H1 (cell line): ENCODE measurements at regions not wholly inside any gene's neighbourhood (a gene's known extent, or its start where the extent isn't known, plus 50 kb on each side); places are given as distances from the start of the nearest gene placed in this dataset.

Experiments
- CTCF ChIA-PET: fragments of 300-600 bp; sonication (Branson Sonifier 250); formaldehyde crosslinking; loops from one replicate; lab custom pipeline; 2021; ENCODE audit not compliant: partially characterized antibody; lab: Charles Lee
- POLR2A ChIA-PET: fragments of 300-600 bp; sonication (Branson Sonifier 250); formaldehyde crosslinking; loops from one replicate; lab custom pipeline; 2021; ENCODE audit warnings: inconsistent platforms; ENCODE audit not compliant: partially characterized antibody; lab: Charles Lee
- DNase-seq, 2 experiments: peaks; one replicate each; pipeline versions ENCODE4 v3.0.0 to v3.0.0-alpha.2; 2010 to 2022; ENCODE audit warnings: low spot score in 2 of 2, low read depth in 1 of 2, mixed read lengths in 1 of 2
- FAIRE-seq: peaks from 2 replicates; lab custom pipeline; 2011; peaks lifted over from hg19 to GRCh38; lab: Jason Lieb, UNC
- H2AFZ ChIP-seq: 2 replicates; pipeline ENCODE4 v1.8.1; 2012; ENCODE audit warnings: low read length, inconsistent platforms
- H2AK5ac ChIP-seq: 2 replicates; pipeline ENCODE4 v1.6.1; 2013; ENCODE audit warnings: low read depth, low read length
- H2BK120ac ChIP-seq: replicated peaks from 2 replicates; pipeline ENCODE3; 2013; ENCODE audit warnings: low read depth, low read length, inconsistent platforms
- H2BK12ac ChIP-seq: 2 replicates; pipeline ENCODE4 v1.6.1; 2013; ENCODE audit warnings: low read depth, low read length
- H2BK15ac ChIP-seq: 2 replicates; pipeline ENCODE4 v1.6.1; 2013; ENCODE audit warnings: low read length
- H2BK20ac ChIP-seq: 2 replicates; pipeline ENCODE4 v1.6.1; 2013; ENCODE audit warnings: low read length
- H2BK5ac ChIP-seq: 2 replicates; pipeline ENCODE4 v1.6.1; 2013; ENCODE audit warnings: low read depth, low read length
- H3K14ac ChIP-seq: 2 replicates; pipeline ENCODE4 v1.6.1; 2013; ENCODE audit warnings: inconsistent platforms; ENCODE audit not compliant: insufficient read length
- H3K18ac ChIP-seq: 2 replicates; pipeline ENCODE4 v1.6.1; 2013; ENCODE audit warnings: low read length; ENCODE audit errors: extremely low read depth
- H3K23ac ChIP-seq: 2 replicates; pipeline ENCODE4 v1.6.1; 2013; ENCODE audit warnings: inconsistent platforms; ENCODE audit not compliant: insufficient read length
- H3K23me2 ChIP-seq: 2 replicates; pipeline ENCODE4 v1.6.1; 2013; ENCODE audit warnings: low read depth, low read length
- H3K27ac ChIP-seq: 2 replicates; pipeline ENCODE4 v1.6.1; 2011; ENCODE audit warnings: low read depth, low read length, inconsistent platforms
- H3K27me3 ChIP-seq, 4 experiments: replicated peaks in 1 of 4; 1 replicate in 1 of 4; 2 replicates in 3 of 4; pipeline versions ENCODE4 v1.6.1 to v1.8.1; 2011 to 2013; ENCODE audit warnings: low read length in 3 of 4, mild to moderate bottlenecking in 3 of 4, inconsistent platforms in 2 of 4, mixed read lengths in 2 of 4, moderate library complexity in 1 of 4; ENCODE audit not compliant: control insufficient read depth in 3 of 4, insufficient read depth in 3 of 4; ENCODE audit errors: extremely low read depth in 1 of 4
- H3K36me3 ChIP-seq, 4 experiments: 2 replicates each; pipeline versions ENCODE4 v1.6.1 to v1.8.1; 2011 to 2013; ENCODE audit warnings: mild to moderate bottlenecking in 4 of 4, low read length in 3 of 4, moderate library complexity in 2 of 4, control low read depth in 1 of 4, inconsistent platforms in 1 of 4; ENCODE audit not compliant: insufficient read depth in 4 of 4, control insufficient read depth in 2 of 4
- H3K4ac ChIP-seq: replicated peaks from 2 replicates; pipeline ENCODE3; 2013; ENCODE audit warnings: low read length, low read depth, mixed read lengths, inconsistent platforms; ENCODE audit not compliant: insufficient read length
- H3K4me1 ChIP-seq, 4 experiments: replicated peaks in 1 of 4; 1 replicate in 1 of 4; 2 replicates in 3 of 4; pipeline versions ENCODE4 v1.6.1 to v1.8.1; 2011 to 2013; ENCODE audit warnings: low read length in 3 of 4, inconsistent platforms in 2 of 4, mixed read lengths in 1 of 4; ENCODE audit not compliant: insufficient read depth in 4 of 4, control insufficient read depth in 3 of 4
- H3K4me2 ChIP-seq, 2 experiments: 2 replicates each; pipeline versions ENCODE4 v1.6.1 to v1.8.1; 2011 to 2013; ENCODE audit warnings: low read depth in 2 of 2, low read length in 2 of 2, control low read depth in 1 of 2, inconsistent platforms in 1 of 2, mild to moderate bottlenecking in 1 of 2; ENCODE audit not compliant: insufficient read depth in 1 of 2
- H3K4me3 ChIP-seq, 4 experiments: fragments of 200-600, 300-600 bp in 1 of 4; sonication (generic), shearing (Covaris generic), sonication (Bioruptor Twin) in 1 of 4; 2 replicates each; pipeline versions ENCODE4 v1.5.1 to v1.8.1; 2011 to 2016; ENCODE audit warnings: low read length in 4 of 4, low read depth in 3 of 4, control low read depth in 2 of 4, inconsistent platforms in 2 of 4, mild to moderate bottlenecking in 2 of 4, mixed read lengths in 1 of 4, moderate library complexity in 1 of 4; ENCODE audit not compliant: insufficient read depth in 2 of 4; ENCODE audit errors: extremely low read depth in 1 of 4
- H3K56ac ChIP-seq: replicated peaks from 2 replicates; pipeline ENCODE3; 2013; ENCODE audit warnings: low read depth, mild to moderate bottlenecking, mixed read lengths, low read length, inconsistent platforms; ENCODE audit not compliant: insufficient read length
- H3K79me1 ChIP-seq: 2 replicates; pipeline ENCODE4 v1.6.1; 2013; ENCODE audit warnings: low read depth, low read length, control low read depth
- H3K79me2 ChIP-seq, 2 experiments: 2 replicates each; pipeline versions ENCODE4 v1.6.1 to v1.8.1; 2012 to 2013; ENCODE audit warnings: low read length in 2 of 2, mild to moderate bottlenecking in 2 of 2, inconsistent platforms in 1 of 2; ENCODE audit not compliant: insufficient read depth in 2 of 2, control insufficient read depth in 1 of 2
- H3K9ac ChIP-seq, 4 experiments: replicated peaks in 1 of 4; 1 replicate in 1 of 4; 2 replicates in 3 of 4; pipeline versions ENCODE4 v1.6.1 to v1.8.1; 2011 to 2013; ENCODE audit warnings: low read depth in 3 of 4, low read length in 3 of 4, control low read depth in 2 of 4, mild to moderate bottlenecking in 2 of 4, moderate library complexity in 2 of 4, inconsistent platforms in 1 of 4; ENCODE audit errors: extremely low read depth in 1 of 4
- H3K9me3 ChIP-seq, 2 experiments: 2 replicates each; pipeline versions ENCODE4 v1.6.1 to v1.8.1; 2012 to 2013; ENCODE audit warnings: mild to moderate bottlenecking in 2 of 2, moderate library complexity in 2 of 2, control low read depth in 1 of 2, inconsistent platforms in 1 of 2, low read depth in 1 of 2, low read length in 1 of 2, mixed read lengths in 1 of 2; ENCODE audit not compliant: insufficient read depth in 2 of 2
- H4K20me1 ChIP-seq, 2 experiments: replicated peaks in 1 of 2; 2 replicates each; pipeline versions ENCODE3 to v1.8.1; 2011 to 2013; ENCODE audit warnings: inconsistent platforms in 2 of 2, low read length in 2 of 2, mild to moderate bottlenecking in 1 of 2; ENCODE audit not compliant: insufficient read depth in 2 of 2, control insufficient read depth in 1 of 2
- H4K5ac ChIP-seq: 2 replicates; pipeline ENCODE4 v1.6.1; 2013; ENCODE audit warnings: low read length, low read depth, mixed read lengths, inconsistent platforms; ENCODE audit not compliant: insufficient read length
- H4K8ac ChIP-seq: 2 replicates; pipeline ENCODE4 v1.8.0; 2013; ENCODE audit warnings: mild to moderate bottlenecking, moderate library complexity, low read length, inconsistent platforms; ENCODE audit not compliant: insufficient read depth; ENCODE audit errors: extremely low read depth
- H4K91ac ChIP-seq: replicated peaks from 2 replicates; pipeline ENCODE3; 2013; ENCODE audit warnings: low read length, mixed read lengths, inconsistent platforms; ENCODE audit not compliant: insufficient read length
- E2F6 ChIP-seq: IDR thresholded peaks from 2 replicates; pipeline ENCODE4 v1.6.1; 2012; ENCODE audit warnings: inconsistent platforms
- GTF2F1 ChIP-seq: IDR thresholded peaks from 2 replicates; pipeline ENCODE4 v1.6.1; 2012; ENCODE audit warnings: low read depth, low read length, improper control_type of control experiment, borderline replicate concordance
- HDAC2 ChIP-seq, 2 experiments: fragments of 300-600 bp in 1 of 2; sonication (generic) in 1 of 2; IDR thresholded peaks; 2 replicates each; pipeline ENCODE4 v1.6.1; 2011 to 2012; ENCODE audit warnings: low read depth in 2 of 2, low read length in 2 of 2, mild to moderate bottlenecking in 2 of 2, moderate library complexity in 2 of 2, borderline replicate concordance in 1 of 2, inconsistent platforms in 1 of 2
- HDAC6 ChIP-seq: IDR thresholded peaks from one replicate; pipeline ENCODE4 v1.7.1; 2012; ENCODE audit warnings: low read depth, mild to moderate bottlenecking, inconsistent platforms, low read length, moderate library complexity
- JUN ChIP-seq: IDR thresholded peaks from 2 replicates; pipeline ENCODE4 v1.6.1; 2011; ENCODE audit warnings: low read depth, mild to moderate bottlenecking, improper control_type of control experiment, low read length
- RBBP5 ChIP-seq: IDR thresholded peaks from 2 replicates; pipeline ENCODE4 v1.7.1; 2012; ENCODE audit warnings: low read depth, mild to moderate bottlenecking, inconsistent platforms, low read length, moderate library complexity, borderline replicate concordance
- SIRT6 ChIP-seq: IDR thresholded peaks from one replicate; pipeline ENCODE4 v1.7.1; 2012; ENCODE audit warnings: low read length, inconsistent platforms
- SP1 ChIP-seq: IDR thresholded peaks from 2 replicates; pipeline ENCODE4 v1.6.1; 2011; ENCODE audit warnings: low read depth, low read length
- SRF ChIP-seq: IDR thresholded peaks from 2 replicates; pipeline ENCODE4 v1.6.1; 2011; ENCODE audit warnings: mild to moderate bottlenecking, low read depth, low read length, moderate library complexity
- TAF1 ChIP-seq: IDR thresholded peaks from 2 replicates; pipeline ENCODE4 v1.6.1; 2011; ENCODE audit warnings: mild to moderate bottlenecking, low read depth, low read length
- TAF7 ChIP-seq: optimal IDR thresholded peaks from 2 replicates; pipeline ENCODE3; 2011; ENCODE audit warnings: low read depth, mild to moderate bottlenecking, inconsistent platforms, low read length, moderate library complexity, borderline replicate concordance
- TBP ChIP-seq: IDR thresholded peaks from 2 replicates; pipeline ENCODE4 v1.6.1; 2011; ENCODE audit warnings: low read depth, low read length, improper control_type of control experiment
- TCF12 ChIP-seq: IDR thresholded peaks from 2 replicates; pipeline ENCODE4 v1.6.1; 2011; ENCODE audit warnings: low read depth, mild to moderate bottlenecking, low read length
- TEAD4 ChIP-seq: IDR thresholded peaks from 2 replicates; pipeline ENCODE4 v1.6.1; 2012; ENCODE audit warnings: low read depth, low read length, inconsistent platforms, mixed read lengths
- WGBS, 2 experiments: shearing (Covaris generic) in 1 of 2; methylation state at CpG; one replicate each; pipeline versions ENCODE4 v1.1.6 to v1.1.7; 2013 to 2015; ENCODE audit warnings: low lambda C conversion rate in 2 of 2, mixed read lengths in 2 of 2, inconsistent platforms in 1 of 2, low coverage in 1 of 2, missing lambda C conversion rate in 1 of 2; ENCODE audit not compliant: insufficient replicate concordance in 2 of 2, insufficient coverage in 1 of 2, insufficient read length in 1 of 2; ENCODE audit errors: extremely low coverage in 1 of 2, missing lambda C conversion rate in 1 of 2; 5-methylcytosine and 5-hydroxymethylcytosine counted together

GRCh38 chr10:62671104-62671503 lies 133.4 kb upstream of the ADO start:
- Histone ChIP-seq H3K27ac (no peak overlapping the region), H2BK12ac (no peak overlapping the region), H3K9ac (no peak overlapping the region), H3K36me3 (no peaks in the 10 kb centered on the region), H3K27me3 (no peaks in the 10 kb centered on the region), H3K4me3 (no peak overlapping the region), H2AK5ac (no peak overlapping the region), H3K56ac (peak overlapping the region; percentile 11), H3K9me3 (no peaks in the 10 kb centered on the region), H3K4ac (no peak overlapping the region), H4K91ac (no peak overlapping the region), H3K23me2 (no peaks in the 10 kb centered on the region), H3K79me2 (no peaks in the 10 kb centered on the region), H4K8ac (no peak overlapping the region), H3K14ac (no peak overlapping the region), H4K20me1 (no peaks in the 10 kb centered on the region), H2BK120ac (no peak overlapping the region), H3K18ac (no peak overlapping the region), H2BK5ac (no peak overlapping the region), H3K23ac (no peak overlapping the region), H2AFZ (no peak overlapping the region), H3K4me2 (no peak overlapping the region), H4K5ac (no peak overlapping the region), H2BK20ac (no peak overlapping the region), H2BK15ac (no peak overlapping the region), H3K79me1 (no peaks in the 10 kb centered on the region), H3K4me1 (no peaks in the 10 kb centered on the region; a peak in 1 of 7 replicates)
- FAIRE-seq: no peak
- ChIA-PET POLR2A (no interaction called here), CTCF (interaction anchor here (0.7 to 1.0 kb wide), 2 partner anchors 16 to 60 kb away, joined by 3 read pairs; no protein-coding TSS in a partner anchor)
- DNase-seq: no peak
- WGBS, 2 experiments: 86% methylated on average over 1 of the region's 1 CpG; no CpG with 5 or more reads in 1 of the 2 experiments
- no peak for TF ChIP-seq TAF7
- TF ChIP-seq SRF: no peak
- TF ChIP-seq TAF1: no peak
- no peak for TF ChIP-seq RBBP5
- TF ChIP-seq SIRT6: no peak
- TF ChIP-seq TCF12: no peak
- no peak for TF ChIP-seq E2F6
- no peak for TF ChIP-seq HDAC6
- no peak for TF ChIP-seq SP1
- TF ChIP-seq HDAC2 (IDR thresholded peaks at IDR 0.05; ENCODE audit: borderline replicate concordance in 1 of 2, low read depth in 2 of 2, low read length in 2 of 2): no peak
- TF ChIP-seq GTF2F1: no peak
- TF ChIP-seq TEAD4: no peak
- TF ChIP-seq JUN: no peak
- no peak for TF ChIP-seq TBP
